Muscle layer of duodenum (tissue), 2 donors: ENCODE measurements at regions not wholly inside any gene's neighbourhood (a gene's known extent, or its start where the extent isn't known, plus 50 kb on each side); places are given as distances from the start of the nearest gene placed in this dataset.
"Not testable (repeated sequence)": the region's sequence is repeated elsewhere in the genome, so short reads cannot be mapped to it uniquely, and the experiment has no call there.

Experiments used
- H3K27ac ChIP-seq: one replicate; pipeline ENCODE4 v1.7.0; 2013; ENCODE audit warnings: mild to moderate bottlenecking, low read length
- H3K27me3 ChIP-seq: one replicate; pipeline ENCODE4 v1.7.0; 2013; ENCODE audit warnings: low read depth, mild to moderate bottlenecking, control low read depth, low read length
- H3K36me3 ChIP-seq, 2 donors: one replicate each; pipeline ENCODE4 v1.7.0; 2013; ENCODE audit warnings: low read length in 2 of 2, control low read depth in 1 of 2, mild to moderate bottlenecking in 1 of 2; ENCODE audit not compliant: insufficient read depth in 2 of 2, control insufficient read depth in 1 of 2
- H3K4me1 ChIP-seq, 2 donors: one replicate each; pipeline ENCODE4 v1.7.0; 2013; ENCODE audit warnings: low read length in 2 of 2, mild to moderate bottlenecking in 2 of 2, control low read depth in 1 of 2, moderate library complexity in 1 of 2; ENCODE audit not compliant: insufficient read depth in 2 of 2, control insufficient read depth in 1 of 2
- H3K4me3 ChIP-seq, 2 donors: one replicate each; pipeline ENCODE4 v1.7.0; 2013; ENCODE audit warnings: low read length in 2 of 2, low read depth in 1 of 2, mild to moderate bottlenecking in 1 of 2
- H3K9me3 ChIP-seq, 2 donors: one replicate each; pipeline ENCODE4 v1.7.0; 2013; ENCODE audit warnings: low read length in 2 of 2, control low read depth in 1 of 2, mild to moderate bottlenecking in 1 of 2; ENCODE audit not compliant: control insufficient read depth in 1 of 2
- donor health status: healthy.

DNA sequence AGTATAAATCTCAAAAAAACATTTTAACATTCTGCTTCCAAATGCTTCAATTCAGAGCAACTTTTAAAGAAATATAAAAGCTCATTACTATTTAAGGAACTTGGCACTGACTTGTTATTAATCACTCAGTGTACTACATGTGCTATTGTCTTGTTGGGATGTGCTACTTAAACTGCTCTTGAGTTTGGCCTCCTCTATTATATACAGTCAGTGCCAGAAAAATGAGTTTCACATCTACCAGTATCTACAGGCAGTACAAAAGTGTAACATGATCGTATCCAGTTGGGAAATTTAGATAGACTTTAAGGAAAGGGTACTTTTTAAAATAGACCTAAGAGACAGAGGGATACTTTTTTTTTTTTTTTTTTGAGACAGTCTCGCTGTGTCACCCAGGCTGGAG, 627.3 kb upstream of the SLC35B3 start:
- Histone ChIP-seq H3K36me3 (no peaks in the 10 kb centered on the region), H3K27me3 (no peaks in the 10 kb centered on the region), H3K4me1 (no peaks in the 10 kb centered on the region), H3K27ac (no peak overlapping the region), H3K4me3 (no peak overlapping the region), H3K9me3 (no peaks in the 10 kb centered on the region)

DNA sequence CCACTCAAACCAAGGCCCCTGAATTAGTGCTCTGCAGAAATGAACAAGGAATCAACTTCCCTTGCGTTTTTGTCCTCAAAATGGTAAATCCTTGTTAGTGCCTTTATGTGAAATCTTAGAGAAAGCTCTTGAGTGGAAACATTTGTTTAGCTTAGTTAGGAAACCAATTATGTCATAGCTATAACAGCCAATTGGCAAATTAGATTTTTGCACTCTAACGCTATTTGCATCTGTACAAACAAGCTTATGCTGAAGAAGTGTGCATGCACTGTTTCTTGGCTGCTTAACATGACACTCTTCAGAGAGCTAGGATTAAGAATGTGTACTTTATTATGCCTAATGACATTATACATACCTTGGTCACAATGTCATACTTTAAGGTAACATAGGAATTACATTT, 622.6 kb upstream of the SLC35B3 start:
- Histone ChIP-seq H3K27ac (no peak overlapping the region), H3K27me3 (no peaks in the 10 kb centered on the region), H3K4me1 (no peaks in the 10 kb centered on the region), H3K36me3 (no peaks in the 10 kb centered on the region), H3K4me3 (no peak overlapping the region), H3K9me3 (no peaks in the 10 kb centered on the region)

DNA sequence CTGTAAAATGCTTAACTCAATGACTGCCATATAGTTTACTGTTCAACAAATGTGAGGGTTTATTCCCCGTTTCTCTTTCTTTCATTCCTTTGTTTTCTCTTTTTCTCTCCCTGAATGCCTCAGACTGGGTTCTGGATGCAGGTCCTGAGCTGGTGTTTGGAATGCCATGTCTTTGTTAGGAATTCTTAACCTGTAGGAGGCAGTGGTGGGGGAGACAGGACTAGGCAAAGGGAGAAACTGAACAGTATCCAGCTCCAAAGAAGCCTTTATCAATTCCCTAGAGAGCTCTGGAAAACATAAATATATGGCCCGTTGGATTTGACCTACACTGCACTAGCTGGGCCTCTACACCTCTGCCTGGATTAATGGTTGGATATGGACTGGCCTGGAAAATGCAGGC, 621.2 kb upstream of the SLC35B3 start:
- H3K9me3 ChIP-seq, result no peaks in the 10 kb centered on the region
- H3K4me3 ChIP-seq, result no peak overlapping the region
- no peaks in the 10 kb centered on the region for H3K4me1 ChIP-seq
- no peak overlapping the region for H3K27ac ChIP-seq
- no peaks in the 10 kb centered on the region for H3K36me3 ChIP-seq
- no peaks in the 10 kb centered on the region for H3K27me3 ChIP-seq

- Histone ChIP-seq H3K27ac (no peak overlapping the region), H3K4me3 (no peak overlapping the region), H3K9me3 (no peaks in the 10 kb centered on the region), H3K4me1 (no peaks in the 10 kb centered on the region), H3K36me3 (no peaks in the 10 kb centered on the region), H3K27me3 (no peaks in the 10 kb centered on the region)
Measured at GRCh38 chr6:9044426-9044825, 609.1 kb upstream of the SLC35B3 start.

- Histone ChIP-seq H3K36me3 (no peaks in the 10 kb centered on the region), H3K4me3 (no peak overlapping the region), H3K4me1 (no peaks in the 10 kb centered on the region), H3K27ac (no peak overlapping the region), H3K9me3 (peaks cover 0 to 3% of the 10 kb centered on the region in 2 donors), H3K27me3 (no peaks in the 10 kb centered on the region)
Measured at GRCh38 chr6:9040718-9041117, 605.4 kb upstream of the SLC35B3 start.

GRCh38 chr6:9039258-9039657, 603.9 kb upstream of the SLC35B3 start:
- no peaks in the 10 kb centered on the region for H3K4me1 ChIP-seq
- H3K9me3 ChIP-seq, result peaks cover 0 to 3% of the 10 kb centered on the region in 2 donors
- no peak overlapping the region for H3K4me3 ChIP-seq
- no peaks in the 10 kb centered on the region for H3K36me3 ChIP-seq
- no peak overlapping the region for H3K27ac ChIP-seq
- H3K27me3 ChIP-seq, result no peaks in the 10 kb centered on the region

GRCh38 chr6:9028086-9028485, 592.7 kb upstream of the SLC35B3 start:
- Histone ChIP-seq H3K27me3 (no peaks in the 10 kb centered on the region), H3K4me3 (no peak overlapping the region), H3K4me1 (no peaks in the 10 kb centered on the region), H3K9me3 (no peaks in the 10 kb centered on the region), H3K36me3 (no peaks in the 10 kb centered on the region), H3K27ac (no peak overlapping the region)

DNA sequence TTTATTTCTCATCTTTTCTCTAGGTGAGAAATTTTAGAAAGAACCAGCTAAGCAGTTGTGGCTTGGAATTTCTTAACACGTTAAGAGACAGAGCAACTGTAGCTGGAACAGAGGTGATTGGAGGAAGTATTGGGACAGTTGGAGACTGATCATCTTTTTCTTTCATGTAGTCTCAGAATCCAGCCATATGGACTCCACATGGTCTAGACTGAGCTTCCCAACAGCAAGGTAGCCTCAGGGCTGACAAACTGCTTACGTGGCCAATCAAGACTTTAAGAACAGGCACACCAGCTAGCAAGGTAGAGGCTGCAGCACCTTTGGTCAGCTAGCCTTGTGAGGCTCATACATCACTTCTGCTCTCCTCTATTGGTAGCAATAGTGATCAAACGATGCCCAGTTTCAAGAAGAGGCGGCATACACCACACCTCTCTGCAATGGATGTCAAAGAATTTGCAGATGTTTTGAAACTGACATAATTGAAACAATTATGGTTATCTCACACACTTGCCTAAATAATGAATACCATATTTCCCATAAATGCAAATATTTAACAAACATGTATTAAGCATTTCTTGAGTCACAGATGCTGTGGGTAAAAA, 590.5 kb upstream of the SLC35B3 start:
- Histone ChIP-seq H3K4me1 (no peaks in the 10 kb centered on the region), H3K36me3 (no peaks in the 10 kb centered on the region), H3K9me3 (no peaks in the 10 kb centered on the region), H3K27me3 (no peaks in the 10 kb centered on the region), H3K27ac (no peak overlapping the region), H3K4me3 (no peak overlapping the region)

GRCh38 chr6:9025228-9025627, 589.9 kb upstream of the SLC35B3 start:
- H3K27me3 ChIP-seq, result no peaks in the 10 kb centered on the region
- no peak overlapping the region for H3K4me3 ChIP-seq
- H3K27ac ChIP-seq, result no peak overlapping the region
- no peaks in the 10 kb centered on the region for H3K4me1 ChIP-seq
- no peaks in the 10 kb centered on the region for H3K36me3 ChIP-seq
- H3K9me3 ChIP-seq, result no peaks in the 10 kb centered on the region

- H3K4me3 ChIP-seq, H3K27ac ChIP-seq: not testable (repeated sequence)
Measured at GRCh38 chr6:9024246-9024645, 588.9 kb upstream of the SLC35B3 start.

GRCh38 chr6:9020001-9020400, 584.7 kb upstream of the SLC35B3 start:
- no peaks in the 10 kb centered on the region for H3K4me1 ChIP-seq
- no peaks in the 10 kb centered on the region for H3K27me3 ChIP-seq
- no peak overlapping the region for H3K4me3 ChIP-seq
- no peaks in the 10 kb centered on the region for H3K9me3 ChIP-seq
- H3K36me3 ChIP-seq, result no peaks in the 10 kb centered on the region
- H3K27ac ChIP-seq, result no peak overlapping the region

More at GRCh38 chr6:9024246-9024645, 588.9 kb upstream of the SLC35B3 start:
- not testable (repeated sequence) for H3K9me3 ChIP-seq, H3K27me3 ChIP-seq, H3K4me1 ChIP-seq, H3K36me3 ChIP-seq

DNA sequence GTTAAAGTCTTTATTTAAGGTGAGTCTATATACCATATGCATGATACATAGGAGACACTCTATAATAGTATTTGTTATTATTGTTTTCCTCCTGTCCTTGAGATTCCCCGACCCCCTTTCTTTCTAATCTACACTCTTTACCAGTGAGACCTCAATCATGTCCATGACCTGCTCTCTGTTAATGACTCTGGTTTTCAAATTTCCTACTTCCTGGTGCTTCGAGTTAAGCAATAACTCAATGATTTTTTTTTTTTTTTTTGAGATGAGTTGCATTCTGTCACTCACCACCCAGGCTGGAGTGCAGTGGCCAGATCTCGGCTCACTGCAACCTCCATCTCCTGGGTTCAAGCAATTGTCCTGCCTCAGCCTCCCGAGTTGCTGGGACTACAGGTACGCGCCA, 574.6 kb upstream of the SLC35B3 start:
- no peaks in the 10 kb centered on the region for H3K36me3 ChIP-seq
- H3K9me3 ChIP-seq, result no peaks in the 10 kb centered on the region
- no peak overlapping the region for H3K4me3 ChIP-seq
- no peak overlapping the region for H3K27ac ChIP-seq
- H3K27me3 ChIP-seq, result no peaks in the 10 kb centered on the region
- H3K4me1 ChIP-seq, result no peaks in the 10 kb centered on the region
